OCI-M1 (cell line): ENCODE measurements at regions not wholly inside any gene's neighbourhood (a gene's known extent, or its start where the extent isn't known, plus 50 kb on each side); places are given as distances from the start of the nearest gene placed in this dataset.

ENCODE experiments used
- DNase-seq: peaks from one replicate; lab custom pipeline; 2025; lab: John Stamatoyannopoulos, UW

- DNase-seq, result no peak
Measured at GRCh38 chr2:217273162-217273561, 413.3 kb upstream of the TNP1 start.

GRCh38 chr2:217271813-217272212 lies 411.9 kb upstream of the TNP1 start:
- DNase-seq, result no peak

GRCh38 chr2:217270485-217271121 lies 410.7 kb upstream of the TNP1 start:
- DNase-seq, result no peak

- no peak for DNase-seq
Measured at GRCh38 chr2:217269701-217270484, 410.0 kb upstream of the TNP1 start.

GRCh38 chr2:217268978-217269377 lies 409.1 kb upstream of the TNP1 start:
- DNase-seq, result no peak

- no peak for DNase-seq
Measured at GRCh38 chr2:217267758-217268157, 407.9 kb upstream of the TNP1 start.

GRCh38 chr2:217263756-217264155 lies 403.9 kb upstream of the TNP1 start:
- no peak for DNase-seq

GRCh38 chr2:217262911-217263310 lies 403.0 kb upstream of the TNP1 start:
- DNase-seq, result no peak

GRCh38 chr2:217261452-217261851 lies 401.6 kb upstream of the TNP1 start:
- DNase-seq, result peak; percentile 68

- no peak for DNase-seq
Measured at GRCh38 chr2:217260441-217261115, 400.7 kb upstream of the TNP1 start.

- no peak for DNase-seq
Measured at GRCh38 chr2:217258170-217258569, 398.3 kb upstream of the TNP1 start.

GRCh38 chr2:217256251-217256650 lies 396.4 kb upstream of the TNP1 start:
- no peak for DNase-seq

- no peak for DNase-seq
Measured at GRCh38 chr2:217254111-217254510, 394.2 kb upstream of the TNP1 start.

- DNase-seq, result no peak
Measured at GRCh38 chr2:217252181-217252580, 392.3 kb upstream of the TNP1 start.

GRCh38 chr2:217250013-217250524 lies 390.2 kb upstream of the TNP1 start:
- no peak for DNase-seq

- peak; percentile 38 for DNase-seq
Measured at GRCh38 chr2:217249121-217250012, 389.5 kb upstream of the TNP1 start.

- peak; percentile 97 for DNase-seq
Measured at GRCh38 chr2:217248312-217248935, 388.6 kb upstream of the TNP1 start.

- DNase-seq, result peak; percentile 93
Measured at GRCh38 chr2:217247476-217247875, 387.6 kb upstream of the TNP1 start.

- DNase-seq, result peak; percentile 68
Measured at GRCh38 chr2:217246108-217246507, 386.2 kb upstream of the TNP1 start.

- no peak for DNase-seq
Measured at GRCh38 chr2:217244815-217245214, 385.0 kb upstream of the TNP1 start.

GRCh38 chr2:217242947-217243346 lies 383.1 kb upstream of the TNP1 start:
- no peak for DNase-seq
